HG03442 (cell line): ENCODE measurements at regions not wholly inside any gene's neighbourhood (a gene's known extent, or its start where the extent isn't known, plus 50 kb on each side); places are given as distances from the start of the nearest gene placed in this dataset.
"Not testable (repeated sequence)": the region's sequence is repeated elsewhere in the genome, so short reads cannot be mapped to it uniquely, and the experiment has no call there.

Experiments
- ATAC-seq: cut with Tn5 transposase; IDR thresholded peaks from one replicate; pipeline ENCODE4 v1.9.1; 2021; ENCODE audit warnings: mild to moderate bottlenecking, moderate library complexity; ENCODE audit not compliant: unreplicated experiment

DNA sequence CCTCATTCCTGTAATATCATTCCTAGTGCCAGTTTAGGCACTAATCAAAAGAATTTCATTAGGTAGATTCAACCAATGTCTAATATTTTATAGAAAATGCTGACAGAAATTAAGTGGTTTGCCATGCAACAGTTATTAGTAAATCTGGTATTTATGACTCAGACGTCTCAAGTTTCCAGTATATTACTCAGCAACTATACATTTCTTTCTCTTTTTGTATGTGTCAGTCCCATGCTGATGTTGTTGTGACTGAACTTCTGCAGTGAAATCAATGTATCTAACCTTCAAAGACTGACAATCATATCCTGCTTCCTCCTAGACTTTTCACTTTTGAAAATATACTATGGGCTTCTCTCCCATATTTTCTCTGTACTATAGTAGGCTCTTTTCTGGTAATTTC lies 822.5 kb downstream of the NR2F1-AS1 start:
- no peak for ATAC-seq

GRCh38 chr5:92749943-92750342 lies 831.1 kb downstream of the NR2F1-AS1 start:
- no peak for ATAC-seq

DNA sequence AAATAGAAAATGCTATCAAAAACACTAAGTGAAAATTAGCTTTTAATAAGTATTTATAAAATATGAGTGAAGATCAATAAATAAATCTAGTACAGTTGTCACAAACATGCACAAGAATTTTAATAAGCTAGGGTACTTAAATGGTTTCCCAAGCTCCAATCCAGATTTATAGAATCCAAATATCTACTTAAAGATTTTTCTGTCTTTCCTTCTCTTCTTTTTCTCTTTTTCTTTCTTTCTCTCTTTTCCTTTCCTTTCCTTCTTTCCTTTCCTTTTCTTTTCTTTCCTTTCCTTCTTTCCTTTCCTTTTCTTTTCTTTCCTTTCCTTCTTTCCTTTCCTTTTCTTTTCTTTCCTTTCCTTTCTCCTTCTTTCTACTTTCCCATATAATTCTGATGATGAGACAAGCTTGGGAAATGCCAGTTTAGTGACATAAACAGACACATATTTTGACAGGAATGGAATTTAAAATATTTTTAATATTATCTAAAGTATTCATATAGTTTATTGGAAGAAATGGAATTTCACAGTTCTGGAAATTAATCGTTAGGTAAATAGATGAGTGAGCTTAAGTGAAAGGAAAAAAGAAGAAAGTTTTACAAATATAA lies 832.8 kb downstream of the NR2F1-AS1 start:
- no peak for ATAC-seq

GRCh38 chr5:92741906-92742305 lies 839.1 kb downstream of the NR2F1-AS1 start:
- no peak for ATAC-seq

DNA sequence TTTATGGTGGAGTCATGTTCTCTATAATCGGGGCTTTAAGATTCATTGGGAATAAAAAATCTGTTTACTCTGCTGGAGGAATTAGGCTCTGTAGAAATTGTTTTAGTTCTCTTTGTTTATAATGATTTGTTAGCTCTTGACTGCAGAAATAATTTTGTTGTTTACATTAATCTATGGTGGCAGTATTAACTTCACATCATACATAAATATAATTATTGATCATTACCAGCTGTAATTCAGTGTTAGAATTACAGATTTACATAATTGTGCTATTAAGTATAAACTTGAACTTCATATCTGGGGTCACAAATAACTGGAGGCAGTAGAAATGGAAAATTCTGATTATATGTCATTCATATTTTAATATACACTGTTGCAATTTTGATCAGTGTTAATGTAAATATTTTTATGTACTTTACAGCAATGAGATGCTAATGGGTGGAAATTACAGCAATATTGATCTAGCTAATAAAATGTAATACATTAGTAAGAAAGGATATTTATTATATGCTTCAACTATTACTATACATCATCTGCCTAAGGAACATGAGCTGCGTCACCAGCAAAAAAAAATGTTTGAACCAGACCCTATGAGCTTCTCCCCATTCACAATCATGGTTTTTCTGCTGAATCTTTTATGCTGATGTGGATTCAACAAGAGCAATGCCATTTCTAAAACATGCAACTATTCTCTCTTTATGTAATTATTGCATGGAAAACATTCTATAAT lies 846.6 kb downstream of the NR2F1-AS1 start:
- ATAC-seq, result no peak

- no peak for ATAC-seq
Measured at GRCh38 chr5:92730486-92730885, 850.5 kb downstream of the NR2F1-AS1 start.

GRCh38 chr5:92729088-92729487 lies 851.9 kb downstream of the NR2F1-AS1 start:
- no peak for ATAC-seq

DNA sequence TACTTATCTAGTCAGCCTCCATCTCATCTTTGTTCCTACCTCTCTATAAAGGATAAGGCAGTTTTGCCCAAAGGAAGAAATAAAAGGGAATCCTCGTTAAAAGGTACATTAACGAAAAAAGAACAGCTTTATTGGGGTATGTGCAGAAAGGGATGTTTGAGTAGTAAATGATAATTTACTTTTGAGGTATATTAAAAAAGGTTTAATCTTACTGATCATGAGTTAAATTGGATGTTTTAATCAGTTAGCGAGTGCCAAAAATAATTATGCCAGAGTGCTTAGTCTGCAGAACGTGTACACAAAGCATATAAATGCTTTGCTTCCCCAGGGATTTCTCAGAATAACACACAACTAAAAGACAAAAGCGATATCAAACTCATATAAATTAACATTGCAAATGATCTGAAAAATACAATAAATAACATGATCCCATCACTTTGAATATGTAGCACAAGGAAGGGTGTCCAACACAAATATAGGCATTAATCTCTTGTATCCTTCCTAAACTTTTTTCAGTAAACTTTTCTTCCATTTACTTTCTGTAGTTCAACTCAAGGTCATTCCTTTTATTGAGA lies 865.0 kb downstream of the NR2F1-AS1 start:
- ATAC-seq, result no peak

DNA sequence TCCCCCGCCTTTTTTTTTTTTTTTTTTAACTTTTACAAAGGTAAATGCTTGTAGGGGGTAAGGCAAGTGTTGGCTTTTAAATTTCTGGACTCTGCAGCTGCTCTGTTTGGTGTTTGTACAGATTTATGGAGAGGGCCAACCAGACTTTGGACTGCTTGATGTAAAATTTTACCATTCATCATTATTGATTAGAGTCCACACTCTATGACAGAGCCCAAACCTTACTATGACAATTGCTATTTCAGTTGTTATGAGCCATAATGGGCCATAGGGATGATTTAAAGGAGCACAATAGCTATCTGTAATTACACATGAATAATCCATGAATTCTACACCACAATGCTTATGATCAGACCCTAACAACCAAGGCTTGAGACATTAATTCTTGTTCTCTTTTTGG lies 867.2 kb downstream of the NR2F1-AS1 start:
- ATAC-seq, result no peak

- ATAC-seq, result no peak
Measured at GRCh38 chr5:92713335-92713743, 867.7 kb downstream of the NR2F1-AS1 start.

DNA sequence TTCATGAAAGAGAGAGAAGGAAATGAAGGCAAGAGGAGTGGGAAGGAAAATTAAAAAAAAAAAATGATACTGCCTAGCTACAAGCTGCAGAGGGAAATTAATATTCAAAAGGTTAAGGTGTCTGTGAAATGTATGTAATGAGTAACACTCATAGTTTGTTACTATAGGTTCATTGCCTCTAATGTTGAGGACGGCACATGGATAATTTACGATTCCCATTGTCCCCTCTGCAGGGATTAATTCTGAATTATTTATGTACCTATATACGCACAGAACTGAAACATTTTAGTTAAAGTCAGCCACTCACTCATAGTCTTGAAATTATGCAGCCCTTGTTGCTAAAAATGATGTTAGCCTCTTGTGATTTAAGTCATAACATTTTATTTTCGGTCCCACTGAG lies 869.1 kb downstream of the NR2F1-AS1 start:
- ATAC-seq, result no peak

DNA sequence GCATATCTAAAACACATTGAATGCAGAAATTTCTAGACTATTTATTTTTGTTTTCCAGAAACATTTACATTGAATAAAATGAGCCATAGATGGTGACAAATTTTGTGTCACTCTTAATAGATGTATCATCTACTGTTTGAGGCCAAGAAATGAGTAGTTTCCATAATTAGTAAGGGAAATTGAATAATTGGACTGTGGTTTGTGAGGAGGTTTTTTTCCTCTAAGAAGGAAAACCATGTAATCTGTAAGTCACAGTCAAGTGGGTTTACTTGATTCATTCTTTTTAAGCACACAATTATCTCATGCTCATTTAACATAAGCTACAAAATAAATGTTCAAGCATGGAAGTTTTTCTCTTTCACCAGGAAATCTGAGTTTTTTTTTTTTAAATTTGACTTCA lies 876.4 kb downstream of the NR2F1-AS1 start:
- no peak for ATAC-seq

DNA sequence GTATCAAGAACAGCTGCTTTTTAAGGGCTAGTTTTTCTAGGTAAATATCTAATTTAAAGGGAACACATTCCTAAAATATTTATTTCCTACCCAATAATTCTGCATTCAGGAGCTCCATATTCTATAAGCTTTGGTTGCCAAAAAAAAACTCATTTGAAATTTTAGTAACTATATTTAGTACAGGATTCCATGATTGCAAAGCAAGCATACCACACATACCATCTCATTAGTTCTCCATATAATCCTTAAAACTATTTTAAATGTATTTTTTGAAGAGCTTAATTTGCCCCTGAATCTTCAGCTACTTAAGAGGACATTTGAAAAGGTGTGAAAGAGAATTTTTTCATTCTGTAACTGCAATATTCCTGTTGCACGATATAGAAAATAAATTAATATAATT lies 877.0 kb downstream of the NR2F1-AS1 start:
- no peak for ATAC-seq

- ATAC-seq, result no peak
Measured at GRCh38 chr5:92695123-92696003, 885.7 kb downstream of the NR2F1-AS1 start.

- no peak for ATAC-seq
Measured at GRCh38 chr5:92694067-92694466, 887.0 kb downstream of the NR2F1-AS1 start.

DNA sequence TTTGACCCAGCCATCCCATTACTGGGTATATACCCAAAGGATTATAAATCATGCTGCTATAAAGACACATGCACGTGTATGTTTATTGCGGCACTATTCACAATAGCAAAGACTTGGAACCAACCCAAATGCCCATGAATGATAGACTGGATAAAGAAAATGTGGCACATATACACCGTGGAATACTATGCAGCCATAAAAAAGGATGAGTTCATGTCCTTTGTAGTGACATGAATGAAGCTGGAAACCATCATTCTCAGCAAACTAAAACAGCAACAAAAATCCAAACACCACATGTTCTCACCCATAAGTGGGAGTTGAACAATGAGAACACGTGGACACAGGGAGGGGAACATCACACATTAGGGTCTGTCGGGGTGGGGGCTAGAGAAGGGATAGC lies 889.1 kb downstream of the NR2F1-AS1 start:
- not testable (repeated sequence) for ATAC-seq

DNA sequence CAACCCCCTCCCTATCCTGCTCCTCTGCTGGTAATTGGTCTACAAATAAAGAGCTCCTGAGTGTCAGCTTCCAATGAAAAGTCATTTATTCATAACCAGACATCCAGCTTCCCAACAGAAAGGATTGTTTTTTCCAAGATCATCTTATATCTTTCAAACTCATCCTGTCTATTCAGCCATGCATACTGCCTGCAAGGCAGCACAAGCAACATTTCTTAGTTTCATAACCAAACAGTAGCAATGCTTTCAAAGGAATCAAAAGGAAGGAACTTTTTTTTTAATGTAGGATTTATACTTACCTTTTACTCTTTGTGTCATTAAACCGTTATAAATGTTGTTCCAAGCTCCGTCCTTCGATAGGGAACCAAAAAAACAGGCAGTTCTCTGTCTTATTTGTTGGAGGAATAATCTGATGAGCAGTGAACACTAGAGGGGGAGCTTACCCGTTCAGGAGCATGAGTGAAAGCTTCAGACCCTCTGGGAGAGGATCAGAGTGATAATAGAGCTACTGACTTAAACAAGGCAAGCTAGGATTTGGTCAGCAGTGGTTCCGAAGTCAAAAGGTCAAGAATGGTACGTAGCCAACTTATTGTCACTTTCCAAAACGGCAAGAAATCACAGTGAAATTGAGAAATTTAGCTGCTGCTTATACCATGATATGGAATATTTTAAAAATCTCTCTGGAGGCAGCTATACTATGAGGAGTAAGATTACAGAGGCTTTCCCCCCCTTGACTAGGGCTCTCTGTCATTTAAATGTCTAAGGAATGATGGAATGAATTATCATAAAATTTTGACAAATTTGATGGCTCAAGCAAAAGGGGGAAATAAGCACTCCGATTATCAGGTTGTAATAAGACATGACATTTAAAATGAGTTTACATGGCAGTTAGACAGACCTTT lies 892.9 kb downstream of the NR2F1-AS1 start:
- no peak for ATAC-seq

DNA sequence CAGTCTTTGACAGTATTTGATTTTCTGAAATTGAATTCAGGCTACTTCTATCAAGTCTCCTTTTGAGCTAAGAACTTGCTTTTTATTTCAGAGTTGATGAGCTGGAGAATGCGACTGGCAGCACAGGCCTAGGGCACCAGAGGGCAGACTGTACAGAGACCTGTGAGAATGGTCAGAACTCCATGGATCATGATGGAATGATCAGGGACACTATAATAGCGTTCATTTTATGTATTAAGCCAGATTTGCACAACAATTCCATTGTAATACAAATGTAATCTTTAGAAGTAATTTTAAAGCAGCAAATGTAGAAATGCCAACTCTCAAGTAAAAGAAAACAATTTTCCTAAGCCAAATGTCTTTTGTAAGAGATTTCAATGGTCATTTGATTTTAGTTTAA lies 902.4 kb downstream of the NR2F1-AS1 start:
- no peak for ATAC-seq

DNA sequence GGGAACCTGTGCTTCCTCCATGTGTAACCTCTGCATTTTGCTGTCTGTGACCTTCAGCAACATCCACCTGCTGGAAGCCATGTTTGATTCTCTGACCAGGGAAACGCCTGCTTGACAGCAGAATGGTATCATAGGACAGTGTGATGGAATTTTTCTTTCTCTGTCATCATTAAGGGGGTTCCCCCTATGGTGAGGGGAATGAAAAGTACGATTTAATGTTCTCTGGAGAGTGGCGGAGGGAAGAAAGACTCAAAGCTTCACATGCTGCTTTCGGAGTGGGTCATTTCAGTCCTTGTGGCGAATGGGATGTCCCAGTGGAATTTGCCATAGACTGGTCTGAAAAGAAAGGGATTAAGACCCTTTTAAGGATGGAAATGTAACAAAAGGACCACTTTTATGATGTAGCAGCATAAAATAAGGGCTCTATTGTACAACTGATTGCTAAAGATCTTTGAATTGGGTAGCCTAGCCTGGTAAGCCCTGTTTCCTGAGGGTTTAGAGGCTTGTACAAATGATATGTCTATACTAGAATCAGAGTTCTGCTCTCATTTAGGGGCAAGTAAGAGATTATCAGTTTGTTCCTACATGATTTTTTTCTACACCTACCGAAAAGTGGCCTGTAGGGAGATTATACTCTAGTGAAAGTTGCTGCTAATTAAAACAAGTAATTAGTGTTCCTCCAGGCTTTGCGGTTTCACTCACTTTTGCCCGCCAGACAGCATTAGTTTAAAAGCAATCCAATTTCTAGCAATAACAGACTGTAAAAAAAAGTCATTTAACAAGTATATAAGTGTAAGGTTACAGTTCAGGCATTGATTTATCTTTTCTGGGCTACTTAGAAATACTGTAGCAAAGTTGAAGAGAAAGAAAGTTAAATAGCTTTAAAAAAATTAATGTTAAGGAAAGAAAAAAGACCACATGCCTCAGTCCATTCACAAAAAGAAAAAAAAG lies 904.5 kb downstream of the NR2F1-AS1 start:
- ATAC-seq, result no peak
